Ishikawa (cell line): ENCODE measurements at regions not wholly inside any gene's neighbourhood (a gene's known extent, or its start where the extent isn't known, plus 50 kb on each side); places are given as distances from the start of the nearest gene placed in this dataset.

Source experiments
- NFIC ChIP-seq: IDR thresholded peaks from 2 replicates; pipeline ENCODE4 v1.6.1; 2012
- RAD21 ChIP-seq: IDR thresholded peaks from 2 replicates; pipeline ENCODE4 v1.6.1; 2012; ENCODE audit warnings: low read depth
- TAF1 ChIP-seq: IDR thresholded peaks from 2 replicates; pipeline ENCODE4 v1.6.1; 2012; ENCODE audit warnings: low read depth, mild to moderate bottlenecking

GRCh38 chr10:131776496-131776895, 124.3 kb upstream of the PPP2R2D start:
- TF ChIP-seq TAF1 (no peak), NFIC (no peak), RAD21 (no peak)
